HG03342 (cell line): ENCODE measurements at regions not wholly inside any gene's neighbourhood (a gene's known extent, or its start where the extent isn't known, plus 50 kb on each side); places are given as distances from the start of the nearest gene placed in this dataset.

ENCODE experiments used
- ATAC-seq: cut with Tn5 transposase; IDR thresholded peaks from one replicate; pipeline ENCODE4 v1.9.1; 2021; ENCODE audit warnings: mild to moderate bottlenecking, moderate library complexity; ENCODE audit not compliant: unreplicated experiment

DNA sequence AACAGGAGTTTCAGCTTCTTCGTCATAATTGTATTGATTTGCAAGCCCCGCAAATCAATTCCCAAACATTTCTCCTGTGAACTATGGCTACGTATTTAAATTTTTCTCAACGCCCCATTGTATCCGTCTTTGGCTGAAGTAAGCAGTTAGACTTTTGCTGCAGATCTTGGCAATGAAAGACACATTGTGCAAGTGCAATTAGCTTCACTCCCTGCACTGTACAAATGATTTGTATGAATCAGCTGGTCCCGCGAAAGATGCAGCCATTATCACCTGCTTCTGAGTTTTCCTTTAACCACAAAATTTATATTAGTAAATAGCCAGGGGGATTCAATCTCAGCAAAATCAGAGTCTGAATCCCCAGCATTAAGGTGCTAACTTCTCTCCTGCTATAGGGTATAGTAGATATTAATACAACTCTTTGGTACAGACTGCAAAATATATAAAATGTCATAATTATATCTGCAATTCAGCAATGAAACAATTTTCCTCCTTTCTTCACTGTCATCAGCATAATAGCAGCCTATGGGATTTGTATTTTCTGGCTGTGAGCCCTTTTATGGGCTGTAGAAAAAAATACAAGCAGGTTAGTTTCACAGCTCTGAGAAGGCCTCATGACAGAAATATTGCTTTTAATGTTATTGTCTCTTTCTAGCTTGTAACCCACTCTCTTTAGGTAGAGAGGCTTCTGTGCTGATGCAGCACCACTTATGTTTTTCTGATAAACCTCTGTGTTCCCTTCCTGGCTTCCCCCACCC is 68.4 kb upstream of the SMARCA2 start:
- ATAC-seq = no peak

DNA sequence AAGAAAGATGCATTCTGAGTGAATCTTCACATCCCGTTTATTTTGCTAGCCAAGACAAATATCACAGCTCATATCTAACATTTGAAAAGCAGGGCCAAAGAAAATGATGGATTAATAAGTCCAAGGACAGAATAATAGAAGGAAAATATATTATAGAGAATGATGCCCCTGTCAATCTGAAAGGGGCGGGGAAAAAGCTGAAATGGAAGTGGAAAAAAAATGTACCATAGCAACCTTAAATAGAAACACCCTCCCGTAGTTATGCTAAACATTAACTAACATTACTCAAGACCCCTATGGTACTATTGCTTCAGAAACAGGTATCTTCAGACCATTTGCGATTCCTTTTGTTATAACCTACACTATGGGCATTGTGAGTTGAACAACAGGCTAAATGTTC is 67.7 kb upstream of the SMARCA2 start:
- no peak for ATAC-seq

GRCh38 chr9:1948541-1948940 is 66.6 kb upstream of the SMARCA2 start:
- no peak for ATAC-seq

- ATAC-seq = no peak
These were observed 63.7 kb upstream of the SMARCA2 start for GRCh38 chr9:1951446-1951845.

DNA sequence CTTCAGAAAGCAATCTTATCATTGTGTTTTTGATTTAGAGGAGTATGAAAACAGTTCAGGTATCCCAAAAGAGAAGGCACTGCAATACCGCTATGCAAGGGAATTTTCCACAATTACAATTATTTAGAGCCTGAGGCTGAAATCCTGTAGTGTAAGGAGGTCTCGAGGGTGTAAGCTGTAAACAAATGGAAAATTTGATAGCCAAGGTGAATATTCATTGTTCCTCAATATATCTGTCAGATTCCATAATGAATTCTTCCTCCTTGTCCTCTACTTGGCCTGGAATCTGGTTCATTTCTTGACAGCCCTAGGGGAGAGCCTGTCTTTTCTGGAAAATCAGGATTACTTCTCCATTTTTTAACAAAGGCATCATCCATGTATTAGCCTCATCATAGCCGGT is 63.1 kb upstream of the SMARCA2 start:
- ATAC-seq = no peak

- ATAC-seq = no peak
These were observed 60.9 kb upstream of the SMARCA2 start for GRCh38 chr9:1954238-1954637.

DNA sequence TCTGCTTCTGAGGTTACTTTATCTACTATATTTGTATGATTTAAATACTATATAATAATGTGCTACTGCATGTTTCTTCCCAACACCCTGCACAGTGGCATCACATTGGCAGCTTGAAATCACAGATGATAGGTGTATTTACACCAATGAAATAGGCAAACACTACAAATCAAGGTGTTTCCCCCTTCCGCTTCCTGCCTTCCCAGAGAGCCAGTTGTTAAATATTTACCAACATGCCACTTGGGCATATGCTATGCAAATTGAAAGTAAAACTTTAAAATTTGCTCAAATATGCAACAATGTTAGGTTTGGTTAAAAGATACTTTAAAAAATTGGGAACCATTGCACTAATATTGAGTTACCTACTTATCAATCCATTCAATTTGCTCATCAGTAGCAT is 58.2 kb upstream of the SMARCA2 start:
- ATAC-seq = no peak

- no peak for ATAC-seq
These were observed 57.3 kb upstream of the SMARCA2 start for GRCh38 chr9:1957856-1958255.

- ATAC-seq = no peak
These were observed 55.8 kb upstream of the SMARCA2 start for GRCh38 chr9:1959371-1959770.

GRCh38 chr9:1960342-1961042 is 54.7 kb upstream of the SMARCA2 start:
- no peak for ATAC-seq

DNA sequence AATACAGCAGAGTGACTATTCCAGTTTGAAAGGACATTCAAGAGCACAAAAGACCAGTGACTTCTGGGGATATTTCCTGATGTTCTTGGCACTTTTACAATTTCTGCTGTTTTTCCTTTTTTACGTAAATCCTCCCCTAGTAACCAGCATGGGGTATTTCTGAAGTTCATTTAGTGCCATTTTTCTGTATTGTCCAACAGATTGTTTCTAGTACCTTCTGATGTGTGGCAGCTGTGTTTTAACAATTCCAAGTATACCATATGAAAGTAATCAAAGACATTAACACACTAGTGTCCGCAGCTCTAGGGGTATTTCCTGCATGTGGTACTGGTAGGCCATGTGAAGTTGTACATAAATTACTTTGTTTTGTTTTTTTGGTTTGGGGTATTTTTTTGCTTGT is 53.0 kb upstream of the SMARCA2 start:
- ATAC-seq = no peak

- no peak for ATAC-seq
These were observed 52.5 kb upstream of the SMARCA2 start for GRCh38 chr9:1962588-1963106.

- no peak for ATAC-seq
These were observed 51.1 kb upstream of the SMARCA2 start for GRCh38 chr9:1964093-1964492.
